ENCODE measurements at regions not wholly inside any gene's neighbourhood (a gene's known extent, or its start where the extent isn't known, plus 50 kb on each side); places are given as distances from the start of the nearest gene placed in this dataset.

GRCh38 chr7:112853422-112853821 lies 63.2 kb upstream of the TMEM168 start:
- Histone ChIP-seq H3K9me3 (no peaks in the 10 kb centered on the region), H3K4me1 (no peaks in the 10 kb centered on the region), H3K36me3 (no peaks in the 10 kb centered on the region), H3K27ac (no peak overlapping the region), H3K27me3 (no peaks in the 10 kb centered on the region), H3K4me3 (no peak overlapping the region)
- no peak for TF ChIP-seq CTCF (IDR thresholded peaks at IDR 0.05)
- no peak for TF ChIP-seq POLR2A (IDR thresholded peaks at IDR 0.05)
- no peak for DNase-seq
- intact Hi-C loops (cut with DNase I; ENCODE audit: low total_unique reads) = no loop called here

GRCh38 chr7:112843151-112843550 lies 53.0 kb upstream of the TMEM168 start:
- Histone ChIP-seq H3K4me3 (no peak overlapping the region), H3K4me1 (no peaks in the 10 kb centered on the region), H3K36me3 (no peaks in the 10 kb centered on the region), H3K9me3 (no peaks in the 10 kb centered on the region), H3K27me3 (no peaks in the 10 kb centered on the region), H3K27ac (no peak overlapping the region)
- intact Hi-C loops (cut with DNase I; ENCODE audit: low total_unique reads) = no loop called here
- DNase-seq = no peak
- no peak for TF ChIP-seq POLR2A (IDR thresholded peaks at IDR 0.05)
- TF ChIP-seq CTCF (IDR thresholded peaks at IDR 0.05) = no peak

Measured in uterus (tissue), 3 donors.